OCI-LY1 (cell line): ENCODE measurements at regions not wholly inside any gene's neighbourhood (a gene's known extent, or its start where the extent isn't known, plus 50 kb on each side); places are given as distances from the start of the nearest gene placed in this dataset.

Experiments used
- H2AFZ ChIP-seq: fragments of 200-600 bp; sonication (generic), shearing (Covaris generic); 2 replicates; pipeline ENCODE4 v1.6.0; 2014; ENCODE audit warnings: antibody characterized with exemption, mild to moderate bottlenecking, low read length
- H3F3A ChIP-seq: fragments of 200-600 bp; sonication (generic), shearing (Covaris generic); 2 replicates; pipeline ENCODE4 v1.6.0; 2014; ENCODE audit warnings: mild to moderate bottlenecking, antibody characterized with exemption, low read length, moderate library complexity; ENCODE audit not compliant: insufficient read depth
- H3K27ac ChIP-seq: fragments of 200-600 bp; sonication (generic); 2 replicates; pipeline ENCODE4 v1.5.1; 2014; ENCODE audit warnings: low read length, mixed run types, mild to moderate bottlenecking, low read depth; ENCODE audit not compliant: poor library complexity, severe bottlenecking
- H3K27me3 ChIP-seq: fragments of 200-600 bp; sonication (generic); 2 replicates; pipeline ENCODE4 v1.6.0; 2014; ENCODE audit warnings: antibody characterized with exemption, mild to moderate bottlenecking, low read length, moderate library complexity; ENCODE audit not compliant: insufficient read depth
- H3K36me3 ChIP-seq: fragments of 200-600 bp; sonication (generic); 2 replicates; pipeline ENCODE4 v1.6.1; 2014; ENCODE audit warnings: mild to moderate bottlenecking, antibody characterized with exemption, low read length, moderate library complexity, mixed read lengths; ENCODE audit not compliant: insufficient read depth
- H3K4me1 ChIP-seq: fragments of 200-600 bp; sonication (generic); 2 replicates; pipeline ENCODE4 v1.5.1; 2014; ENCODE audit warnings: mild to moderate bottlenecking, low read length, moderate library complexity; ENCODE audit not compliant: insufficient read depth, severe bottlenecking
- H3K4me2 ChIP-seq: fragments of 200-600 bp; sonication (generic), shearing (Covaris generic); 2 replicates; pipeline ENCODE4 v1.6.1; 2014; ENCODE audit warnings: low read length
- H3K4me3 ChIP-seq: fragments of 200-600 bp; sonication (generic); 2 replicates; pipeline ENCODE4 v1.5.1; 2014; ENCODE audit warnings: low read length, low read depth, mild to moderate bottlenecking, mixed read lengths; ENCODE audit not compliant: poor library complexity, severe bottlenecking
- H3K79me2 ChIP-seq: fragments of 200-600 bp; shearing (Covaris generic); 2 replicates; pipeline ENCODE4 v1.6.1; 2016; ENCODE audit warnings: mixed run types, low read length, mixed read lengths; ENCODE audit not compliant: insufficient read depth
- H3K9ac ChIP-seq: fragments of 200-600 bp; sonication (generic), shearing (Covaris generic); 2 replicates; pipeline ENCODE4 v1.6.1; 2014; ENCODE audit warnings: mild to moderate bottlenecking, low read length, mixed read lengths
- H3K9me2 ChIP-seq: fragments of 200-600 bp; sonication (generic), shearing (Covaris generic); 2 replicates; pipeline ENCODE4 v1.6.1; 2014; ENCODE audit warnings: low read depth, mild to moderate bottlenecking, low read length, mixed read lengths
- H3K9me3 ChIP-seq: fragments of 200-600 bp; shearing (Covaris generic); 2 replicates; pipeline ENCODE4 v1.6.1; 2014; ENCODE audit warnings: low read length, mixed read lengths
- H4K20me1 ChIP-seq: fragments of 200-600 bp; sonication (generic), shearing (Covaris generic); 2 replicates; pipeline ENCODE4 v1.6.0; 2016; ENCODE audit warnings: mild to moderate bottlenecking, low read length; ENCODE audit not compliant: insufficient read depth
- CTCF ChIP-seq: fragments of 200-600 bp; sonication (generic), shearing (Covaris generic); IDR thresholded peaks from 2 replicates; pipeline ENCODE4 v1.5.1; 2017; ENCODE audit warnings: mild to moderate bottlenecking, antibody characterized with exemption, low read length, moderate library complexity, mixed read lengths
- EZH2 ChIP-seq: fragments of 200-600 bp; sonication (generic), shearing (Covaris generic); IDR thresholded peaks from 2 replicates; pipeline ENCODE4 v1.8.0; 2017; ENCODE audit warnings: borderline replicate concordance, mixed run types, mild to moderate bottlenecking, antibody characterized with exemption, low read length, moderate library complexity, mixed read lengths

- no peaks in the 10 kb centered on the region for H3K9me2 ChIP-seq
- no peaks in the 10 kb centered on the region for H4K20me1 ChIP-seq
- H3K27ac ChIP-seq: no peak overlapping the region
- H3K27me3 ChIP-seq: no peaks in the 10 kb centered on the region
- H3K9ac ChIP-seq: no peak overlapping the region
- H3K4me3 ChIP-seq: no peak overlapping the region
- no peaks in the 10 kb centered on the region for H3K9me3 ChIP-seq
- H2AFZ ChIP-seq: no peak overlapping the region
- no peaks in the 10 kb centered on the region for H3K4me1 ChIP-seq
- H3K4me2 ChIP-seq: no peak overlapping the region
- H3K79me2 ChIP-seq: no peaks in the 10 kb centered on the region
- no peaks in the 10 kb centered on the region for H3K36me3 ChIP-seq
- TF ChIP-seq CTCF (no peak), EZH2 (no peak)
- no peaks in the 10 kb centered on the region for H3F3A ChIP-seq
Measured at GRCh38 chr4:120177603-120178002, 111.0 kb upstream of the MAD2L1 start.

DNA sequence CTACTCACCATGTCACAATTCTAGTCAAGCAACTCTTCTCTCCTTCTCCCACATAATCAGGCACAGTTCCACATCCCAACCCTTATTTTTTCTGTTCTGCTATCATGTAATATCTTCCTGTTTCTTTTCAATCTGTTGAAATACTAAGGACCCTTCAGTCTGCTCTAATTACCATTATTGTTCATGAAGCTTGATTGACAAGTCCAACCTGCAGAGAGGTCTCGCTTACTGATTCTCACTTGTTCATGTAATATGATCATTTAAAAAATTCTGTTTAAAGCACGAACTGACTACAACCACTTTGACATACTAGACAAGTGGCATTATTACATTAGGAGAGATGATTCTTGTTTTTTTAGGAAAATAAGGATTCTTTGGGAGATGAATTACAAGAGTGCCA is 108.6 kb upstream of the MAD2L1 start:
- Histone ChIP-seq H3K36me3 (no peaks in the 10 kb centered on the region), H3K79me2 (no peaks in the 10 kb centered on the region), H3K4me3 (no peak overlapping the region), H3K4me2 (no peak overlapping the region), H2AFZ (no peak overlapping the region), H3K9me3 (no peaks in the 10 kb centered on the region), H4K20me1 (no peaks in the 10 kb centered on the region), H3K4me1 (no peaks in the 10 kb centered on the region), H3F3A (no peaks in the 10 kb centered on the region), H3K27me3 (no peaks in the 10 kb centered on the region), H3K27ac (no peak overlapping the region), H3K9ac (no peak overlapping the region), H3K9me2 (no peaks in the 10 kb centered on the region)
- no peak for TF ChIP-seq CTCF
- TF ChIP-seq EZH2: no peak

- Histone ChIP-seq H3K27ac (no peak overlapping the region), H3K4me1 (no peaks in the 10 kb centered on the region), H2AFZ (no peak overlapping the region), H3K79me2 (no peaks in the 10 kb centered on the region), H3K36me3 (no peaks in the 10 kb centered on the region), H3K9me3 (no peaks in the 10 kb centered on the region), H3F3A (no peaks in the 10 kb centered on the region), H3K9ac (no peak overlapping the region), H3K27me3 (no peaks in the 10 kb centered on the region), H4K20me1 (no peaks in the 10 kb centered on the region), H3K4me2 (no peak overlapping the region), H3K4me3 (no peak overlapping the region), H3K9me2 (no peaks in the 10 kb centered on the region)
- no peak for TF ChIP-seq CTCF
- TF ChIP-seq EZH2: no peak
Measured at GRCh38 chr4:120163895-120164294, 97.2 kb upstream of the MAD2L1 start.
